ENCODE measurements at regions not wholly inside any gene's neighbourhood (a gene's known extent, or its start where the extent isn't known, plus 50 kb on each side); places are given as distances from the start of the nearest gene placed in this dataset.
A peak's percentile ranks its signal among the peaks of the same experiment; 100 is the strongest.

- Histone ChIP-seq H3K4me1 (ENCODE audit: control insufficient read depth, extremely low read depth, insufficient read depth, low read length) (no peaks in the 10 kb centered on the region), H3K4me2 (ENCODE audit: insufficient read depth, low read length) (no peak overlapping the region), H3K79me2 (ENCODE audit: control insufficient read depth, insufficient read depth, low read length) (no peaks in the 10 kb centered on the region), H3K9me1 (replicated peaks; ENCODE audit: control insufficient read depth, extremely low read depth, insufficient read depth, low read length) (no peaks in the 10 kb centered on the region), H3K27ac (ENCODE audit: insufficient read depth, low read depth, low read length) (no peak overlapping the region), H3K27me3 (ENCODE audit: control insufficient read depth in 2 of 2, insufficient read depth in 2 of 2, low read length in 2 of 2) (peaks cover 0 to 1% of the 10 kb centered on the region in 2 experiments), H3K4me3 (replicated peaks in 1 of 3; ENCODE audit: insufficient read depth in 1 of 3, low read depth in 1 of 3, low read length in 3 of 3) (no peak overlapping the region), H4K20me1 (replicated peaks; ENCODE audit: control insufficient read depth, extremely low read depth, insufficient read depth, low read length) (no peaks in the 10 kb centered on the region), H2AFZ (ENCODE audit: low read depth, low read length) (no peak overlapping the region), H3K36me3 (ENCODE audit: control insufficient read depth in 2 of 2, extremely low read depth in 1 of 2, insufficient read depth in 2 of 2, low read length in 2 of 2) (no peaks in the 10 kb centered on the region), H3K9me3 (replicated peaks; ENCODE audit: control insufficient read depth, insufficient read depth, low read length) (no peaks in the 10 kb centered on the region), H3K9ac (replicated peaks; ENCODE audit: extremely low read depth, insufficient read depth, low read length) (no peak overlapping the region)
- no TSS peak for BruUV-seq (replicated peaks)
- TF ChIP-seq JUN (IDR thresholded peaks at IDR 0.05; ENCODE audit: borderline replicate concordance, insufficient read depth, insufficient read length, low read depth) (no peak), GATA2 (IDR thresholded peaks at IDR 0.05; ENCODE audit: insufficient read depth, insufficient read length, low read depth, low read length) (no peak), CTCF (IDR thresholded peaks at IDR 0.05; ENCODE audit: extremely low read depth in 1 of 2, insufficient read depth in 1 of 2, low read depth in 1 of 2, low read length in 2 of 2) (peak; percentile 83 to 89), EZH2 (IDR thresholded peaks at IDR 0.05; ENCODE audit: borderline replicate concordance, low read depth, low read length, severe bottlenecking) (no peak)
- DNase-seq (ENCODE audit: low read depth, low spot score): peak; percentile 69
- peak; percentile 84 for FAIRE-seq
- ChIA-PET CTCF (interaction anchor here (1.0 to 6.7 kb wide), 8 partner anchors 9 to 821 kb away, joined by 4 to 122 read pairs (median 12); no protein-coding TSS in a partner anchor), POLR2A (no interaction called here)
- intact Hi-C loops (cut with micrococcal nuclease) (loop anchor here (1.0 to 2.0 kb wide), 3 partner anchors 385 to 820 kb away; no protein-coding TSS in a partner anchor), dilution Hi-C loops (cut with MboI; ENCODE audit: extremely low pct_ligation_motif_present, low sequenced_read_pairs) (no loop called here)
These were observed 83.8 kb upstream of the GPR26 start for GRCh38 chr10:123582084-123582989.
